SJSA1 (cell line): ENCODE measurements at regions not wholly inside any gene's neighbourhood (a gene's known extent, or its start where the extent isn't known, plus 50 kb on each side); places are given as distances from the start of the nearest gene placed in this dataset.

ENCODE experiments used
- DNase-seq, 2 experiments: peaks; one replicate each; pipeline ENCODE4 v3.0.0-alpha.2; 2015 to 2020; ENCODE audit warnings: low spot score in 2 of 2, low read depth in 1 of 2
- H3K27ac ChIP-seq: fragments of 250-450 bp; sonication (Bioruptor Pico); 2 replicates; pipeline ENCODE4 v1.5.1; 2020; ENCODE audit warnings: mild to moderate bottlenecking, moderate library complexity
- H3K27me3 ChIP-seq: fragments of 250-450 bp; sonication (Bioruptor Pico); replicated peaks from 2 replicates; pipeline ENCODE4 v1.5.1; 2020; ENCODE audit warnings: mild to moderate bottlenecking, moderate library complexity
- H3K36me3 ChIP-seq: fragments of 250-450 bp; sonication (Bioruptor Pico); 2 replicates; pipeline ENCODE4 v1.5.1; 2020; ENCODE audit warnings: mild to moderate bottlenecking
- H3K4me1 ChIP-seq: fragments of 250-450 bp; sonication (Bioruptor Pico); replicated peaks from 2 replicates; pipeline ENCODE4 v1.6.1; 2021; ENCODE audit warnings: mild to moderate bottlenecking
- H3K4me3 ChIP-seq: fragments of 250-450 bp; sonication (Bioruptor Pico); 2 replicates; pipeline ENCODE4 v1.5.1; 2020; ENCODE audit warnings: mild to moderate bottlenecking
- H3K9me3 ChIP-seq: fragments of 250-450 bp; sonication (Bioruptor Pico); replicated peaks from 2 replicates; pipeline ENCODE4 v1.5.1; 2020; ENCODE audit warnings: mild to moderate bottlenecking

GRCh38 chr5:19002111-19002510, 985.9 kb downstream of the CDH18 start:
- Histone ChIP-seq H3K4me3 (no peak overlapping the region), H3K9me3 (no peaks in the 10 kb centered on the region), H3K27me3 (no peaks in the 10 kb centered on the region), H3K4me1 (no peaks in the 10 kb centered on the region), H3K36me3 (no peaks in the 10 kb centered on the region), H3K27ac (no peak overlapping the region)
- DNase-seq = no peak

- no peaks in the 10 kb centered on the region for H3K27me3 ChIP-seq
- H3K36me3 ChIP-seq = no peaks in the 10 kb centered on the region
- no peaks in the 10 kb centered on the region for H3K4me1 ChIP-seq
- peaks cover 3% of the 10 kb centered on the region; the same call in 1 of the 2 replicates for H3K9me3 ChIP-seq
- no peak overlapping the region for H3K27ac ChIP-seq
- no peak for DNase-seq
- no peak overlapping the region for H3K4me3 ChIP-seq
Measured at GRCh38 chr5:19018822-19019221, 969.2 kb downstream of the CDH18 start.

GRCh38 chr5:19031491-19031890, 956.5 kb downstream of the CDH18 start:
- H3K36me3 ChIP-seq = no peaks in the 10 kb centered on the region
- no peak for DNase-seq

GRCh38 chr5:19035816-19036215, 952.2 kb downstream of the CDH18 start:
- Histone ChIP-seq H3K27me3 (no peaks in the 10 kb centered on the region), H3K4me3 (no peak overlapping the region), H3K36me3 (no peaks in the 10 kb centered on the region), H3K27ac (no peak overlapping the region), H3K9me3 (0 out of 2 replicates have a peak, but pooled peaks cover under 1% of the 10 kb centered on the region), H3K4me1 (no peaks in the 10 kb centered on the region)
- DNase-seq = no peak

More at GRCh38 chr5:19031491-19031890, 956.5 kb downstream of the CDH18 start:
- H3K4me1 ChIP-seq = no peaks in the 10 kb centered on the region
- H3K4me3 ChIP-seq = no peak overlapping the region
- H3K27ac ChIP-seq = no peak overlapping the region
- H3K9me3 ChIP-seq = no peaks in the 10 kb centered on the region
- H3K27me3 ChIP-seq = no peaks in the 10 kb centered on the region

GRCh38 chr5:19042106-19042505, 945.9 kb downstream of the CDH18 start:
- H3K9me3 ChIP-seq = 0 out of 2 replicates have a peak, but pooled peaks cover 2% of the 10 kb centered on the region
- H3K27ac ChIP-seq = no peak overlapping the region
- no peak overlapping the region for H3K4me3 ChIP-seq
- H3K36me3 ChIP-seq = no peaks in the 10 kb centered on the region
- H3K27me3 ChIP-seq = no peaks in the 10 kb centered on the region
- DNase-seq = no peak
- no peaks in the 10 kb centered on the region for H3K4me1 ChIP-seq

GRCh38 chr5:19044311-19044710, 943.7 kb downstream of the CDH18 start:
- no peaks in the 10 kb centered on the region for H3K4me1 ChIP-seq
- DNase-seq = no peak
- H3K4me3 ChIP-seq = no peak overlapping the region
- H3K27me3 ChIP-seq = no peaks in the 10 kb centered on the region
- 0 out of 2 replicates have a peak, but pooled peaks cover 2% of the 10 kb centered on the region for H3K9me3 ChIP-seq
- H3K27ac ChIP-seq = no peak overlapping the region
- H3K36me3 ChIP-seq = no peaks in the 10 kb centered on the region

- no peak for DNase-seq
- Histone ChIP-seq H3K27me3 (no peaks in the 10 kb centered on the region), H3K36me3 (no peaks in the 10 kb centered on the region)
Measured at GRCh38 chr5:19044931-19045695, 942.9 kb downstream of the CDH18 start.

GRCh38 chr5:19047277-19047676, 940.7 kb downstream of the CDH18 start:
- H3K9me3 ChIP-seq = no peaks in the 10 kb centered on the region

More at GRCh38 chr5:19044931-19045695, 942.9 kb downstream of the CDH18 start:
- 0 out of 2 replicates have a peak, but pooled peaks cover 2% of the 10 kb centered on the region for H3K9me3 ChIP-seq
- no peak overlapping the region for H3K4me3 ChIP-seq
- H3K27ac ChIP-seq = no peak overlapping the region
- no peaks in the 10 kb centered on the region for H3K4me1 ChIP-seq

GRCh38 chr5:19048726-19049125, 939.3 kb downstream of the CDH18 start:
- no peaks in the 10 kb centered on the region for H3K9me3 ChIP-seq
- no peaks in the 10 kb centered on the region for H3K36me3 ChIP-seq
- no peak overlapping the region for H3K4me3 ChIP-seq
- no peak overlapping the region for H3K27ac ChIP-seq
- no peak for DNase-seq
- no peaks in the 10 kb centered on the region for H3K27me3 ChIP-seq
- H3K4me1 ChIP-seq = no peaks in the 10 kb centered on the region

More at GRCh38 chr5:19047277-19047676, 940.7 kb downstream of the CDH18 start:
- Histone ChIP-seq H3K4me1 (no peaks in the 10 kb centered on the region), H3K27ac (no peak overlapping the region), H3K27me3 (no peaks in the 10 kb centered on the region), H3K4me3 (no peak overlapping the region), H3K36me3 (no peaks in the 10 kb centered on the region)
- no peak for DNase-seq

- Histone ChIP-seq H3K4me1 (no peaks in the 10 kb centered on the region), H3K9me3 (no peaks in the 10 kb centered on the region; the same call in 1 of the 2 replicates), H3K4me3 (no peak overlapping the region), H3K27ac (no peak overlapping the region), H3K36me3 (no peaks in the 10 kb centered on the region), H3K27me3 (no peaks in the 10 kb centered on the region)
- DNase-seq = no peak
Measured at GRCh38 chr5:19058216-19058615, 929.8 kb downstream of the CDH18 start.

- Histone ChIP-seq H3K9me3 (no peaks in the 10 kb centered on the region; the same call in 1 of the 2 replicates), H3K27ac (no peak overlapping the region), H3K4me1 (no peaks in the 10 kb centered on the region), H3K36me3 (no peaks in the 10 kb centered on the region), H3K27me3 (no peaks in the 10 kb centered on the region), H3K4me3 (no peak overlapping the region)
- DNase-seq = no peak
Measured at GRCh38 chr5:19064094-19064493, 923.9 kb downstream of the CDH18 start.

GRCh38 chr5:19067741-19068140, 920.3 kb downstream of the CDH18 start:
- no peaks in the 10 kb centered on the region for H3K4me1 ChIP-seq
- DNase-seq = no peak
- no peak overlapping the region for H3K4me3 ChIP-seq
- H3K27ac ChIP-seq = no peak overlapping the region
- no peaks in the 10 kb centered on the region for H3K27me3 ChIP-seq
- no peaks in the 10 kb centered on the region for H3K36me3 ChIP-seq
- 0 out of 2 replicates have a peak, but pooled peaks cover 3% of the 10 kb centered on the region for H3K9me3 ChIP-seq

GRCh38 chr5:19098434-19098833, 889.6 kb downstream of the CDH18 start:
- H3K27me3 ChIP-seq = no peaks in the 10 kb centered on the region
- no peak for DNase-seq
- H3K4me3 ChIP-seq = no peak overlapping the region
- H3K9me3 ChIP-seq = no peaks in the 10 kb centered on the region; the same call in none of the 2 replicates
- no peaks in the 10 kb centered on the region for H3K36me3 ChIP-seq
- H3K27ac ChIP-seq = no peak overlapping the region
- H3K4me1 ChIP-seq = no peaks in the 10 kb centered on the region

GRCh38 chr5:19099195-19099594, 888.8 kb downstream of the CDH18 start:
- no peaks in the 10 kb centered on the region for H3K27me3 ChIP-seq
- H3K27ac ChIP-seq = no peak overlapping the region
- no peak overlapping the region for H3K4me3 ChIP-seq
- no peaks in the 10 kb centered on the region for H3K36me3 ChIP-seq
- no peaks in the 10 kb centered on the region; the same call in none of the 2 replicates for H3K9me3 ChIP-seq
- no peaks in the 10 kb centered on the region for H3K4me1 ChIP-seq
- DNase-seq = no peak
